ENCODE measurements at regions not wholly inside any gene's neighbourhood (a gene's known extent, or its start where the extent isn't known, plus 50 kb on each side); places are given as distances from the start of the nearest gene placed in this dataset.

GRCh38 chr1:30011970-30012369 lies 711.4 kb downstream of the MATN1 start:
- H3K27ac ChIP-seq (ENCODE audit: low read depth, low read length), result no peak overlapping the region
- no peaks in the 10 kb centered on the region for H3K36me3 ChIP-seq (ENCODE audit: control insufficient read depth, low read length)
- no peaks in the 10 kb centered on the region for H3K79me2 ChIP-seq (ENCODE audit: control insufficient read depth, low read length)
- no peaks in the 10 kb centered on the region for H3K9me3 ChIP-seq (ENCODE audit: control insufficient read depth, insufficient read depth, low read length)
- no peaks in the 10 kb centered on the region for H4K20me1 ChIP-seq (ENCODE audit: control insufficient read depth, insufficient read depth, low read depth, low read length)
- no peak for TF ChIP-seq EZH2phosphoT487 (IDR thresholded peaks at IDR 0.05; ENCODE audit: borderline replicate concordance, low read length)
- TF ChIP-seq, protein P1, sequence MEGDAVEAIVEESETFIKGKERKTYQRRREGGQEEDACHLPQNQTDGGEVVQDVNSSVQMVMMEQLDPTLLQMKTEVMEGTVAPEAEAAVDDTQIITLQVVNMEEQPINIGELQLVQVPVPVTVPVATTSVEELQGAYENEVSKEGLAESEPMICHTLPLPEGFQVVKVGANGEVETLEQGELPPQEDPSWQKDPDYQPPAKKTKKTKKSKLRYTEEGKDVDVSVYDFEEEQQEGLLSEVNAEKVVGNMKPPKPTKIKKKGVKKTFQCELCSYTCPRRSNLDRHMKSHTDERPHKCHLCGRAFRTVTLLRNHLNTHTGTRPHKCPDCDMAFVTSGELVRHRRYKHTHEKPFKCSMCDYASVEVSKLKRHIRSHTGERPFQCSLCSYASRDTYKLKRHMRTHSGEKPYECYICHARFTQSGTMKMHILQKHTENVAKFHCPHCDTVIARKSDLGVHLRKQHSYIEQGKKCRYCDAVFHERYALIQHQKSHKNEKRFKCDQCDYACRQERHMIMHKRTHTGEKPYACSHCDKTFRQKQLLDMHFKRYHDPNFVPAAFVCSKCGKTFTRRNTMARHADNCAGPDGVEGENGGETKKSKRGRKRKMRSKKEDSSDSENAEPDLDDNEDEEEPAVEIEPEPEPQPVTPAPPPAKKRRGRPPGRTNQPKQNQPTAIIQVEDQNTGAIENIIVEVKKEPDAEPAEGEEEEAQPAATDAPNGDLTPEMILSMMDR (IDR thresholded peaks at IDR 0.05; ENCODE audit: low read depth, low read length, poor library complexity, severe bottlenecking), result no peak
- H3K27me3 ChIP-seq (ENCODE audit: control insufficient read depth, low read length), result no peaks in the 10 kb centered on the region
- no peak overlapping the region for H3K4me2 ChIP-seq (ENCODE audit: low read length)
- H3K9me2 ChIP-seq (replicated peaks; ENCODE audit: control insufficient read depth, low read length), result no peaks in the 10 kb centered on the region
- H3K4me3 ChIP-seq (ENCODE audit: low read length), result no peak overlapping the region
- H3F3A ChIP-seq (ENCODE audit: control insufficient read depth, insufficient read depth), result no peaks in the 10 kb centered on the region
- H3K4me1 ChIP-seq (ENCODE audit: control insufficient read depth, low read length), result peaks cover 4% of the 10 kb centered on the region; the same call in 1 of the 2 replicates

DNA sequence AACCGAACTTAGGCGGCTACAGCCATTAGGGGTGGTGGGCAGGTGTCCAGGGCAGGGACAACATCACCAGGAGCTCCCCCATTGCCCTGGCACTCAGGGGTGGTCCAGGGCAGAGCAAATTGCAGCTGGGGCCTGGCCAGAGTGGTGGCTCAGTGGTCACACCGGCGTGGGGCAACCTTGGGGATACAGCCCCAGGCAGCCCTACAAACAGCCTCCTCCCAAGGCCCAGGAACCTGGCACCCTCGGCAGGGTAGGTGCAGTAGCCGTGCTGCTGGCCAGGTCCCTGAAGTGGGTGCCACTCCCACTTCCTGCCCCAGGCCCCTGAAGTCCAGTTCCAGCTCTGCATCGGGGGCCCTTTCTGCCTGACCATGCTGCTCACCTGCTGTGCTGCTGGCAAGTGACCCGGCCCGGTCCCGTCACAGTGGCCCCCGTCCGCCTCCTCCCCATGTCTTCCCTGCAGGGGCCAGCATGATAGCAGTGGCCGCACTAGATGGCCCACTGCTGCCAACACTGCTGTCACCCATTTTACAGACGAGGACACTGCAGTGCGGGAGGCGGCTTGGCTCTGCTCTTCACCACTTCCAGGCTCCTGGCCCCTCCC lies 712.8 kb downstream of the MATN1 start:
- Histone ChIP-seq H3K4me1 (ENCODE audit: control insufficient read depth, low read length) (no peaks in the 10 kb centered on the region), H4K20me1 (ENCODE audit: control insufficient read depth, insufficient read depth, low read depth, low read length) (no peaks in the 10 kb centered on the region), H3K9me3 (ENCODE audit: control insufficient read depth, insufficient read depth, low read length) (no peaks in the 10 kb centered on the region), H3K4me2 (ENCODE audit: low read length) (no peak overlapping the region), H3K9me2 (replicated peaks; ENCODE audit: control insufficient read depth, low read length) (no peaks in the 10 kb centered on the region), H3K79me2 (ENCODE audit: control insufficient read depth, low read length) (no peaks in the 10 kb centered on the region), H3K4me3 (ENCODE audit: low read length) (no peak overlapping the region), H3K36me3 (ENCODE audit: control insufficient read depth, low read length) (no peaks in the 10 kb centered on the region), H3K27me3 (ENCODE audit: control insufficient read depth, low read length) (no peaks in the 10 kb centered on the region), H3F3A (ENCODE audit: control insufficient read depth, insufficient read depth) (no peaks in the 10 kb centered on the region), H3K27ac (ENCODE audit: low read depth, low read length) (no peak overlapping the region)
- TF ChIP-seq, protein P1 (IDR thresholded peaks at IDR 0.05; ENCODE audit: low read depth, low read length, poor library complexity, severe bottlenecking), result no peak
- TF ChIP-seq EZH2phosphoT487 (IDR thresholded peaks at IDR 0.05; ENCODE audit: borderline replicate concordance, low read length), result no peak

DNA sequence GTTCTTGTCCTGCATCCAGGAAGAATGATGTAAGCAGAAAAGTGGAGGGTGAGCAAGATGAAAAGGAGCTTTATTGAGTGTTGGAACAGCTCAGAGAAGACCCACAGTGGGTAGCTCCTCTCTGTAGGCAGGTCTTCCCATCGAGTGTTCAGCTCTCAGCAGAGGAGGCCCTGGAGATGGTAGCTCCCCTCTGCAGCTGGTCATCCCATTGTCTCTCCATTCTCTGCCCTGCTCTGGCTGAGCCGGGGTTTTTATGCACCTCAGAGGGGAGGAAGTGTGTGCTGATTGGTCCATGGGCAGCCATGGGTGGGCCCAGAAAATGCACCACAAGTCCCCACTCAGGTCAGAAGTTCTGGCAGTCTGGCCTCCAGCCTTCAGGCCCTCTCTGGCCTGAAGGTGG lies 713.7 kb downstream of the MATN1 start:
- Histone ChIP-seq H3K4me2 (ENCODE audit: low read length) (no peak overlapping the region), H3F3A (ENCODE audit: control insufficient read depth, insufficient read depth) (no peaks in the 10 kb centered on the region), H3K27ac (ENCODE audit: low read depth, low read length) (no peak overlapping the region), H3K9me2 (replicated peaks; ENCODE audit: control insufficient read depth, low read length) (no peaks in the 10 kb centered on the region), H3K36me3 (ENCODE audit: control insufficient read depth, low read length) (no peaks in the 10 kb centered on the region), H3K4me1 (ENCODE audit: control insufficient read depth, low read length) (no peaks in the 10 kb centered on the region), H3K9me3 (ENCODE audit: control insufficient read depth, insufficient read depth, low read length) (no peaks in the 10 kb centered on the region), H3K79me2 (ENCODE audit: control insufficient read depth, low read length) (no peaks in the 10 kb centered on the region), H4K20me1 (ENCODE audit: control insufficient read depth, insufficient read depth, low read depth, low read length) (no peaks in the 10 kb centered on the region), H3K27me3 (ENCODE audit: control insufficient read depth, low read length) (no peaks in the 10 kb centered on the region), H3K4me3 (ENCODE audit: low read length) (no peak overlapping the region)
- no peak for TF ChIP-seq EZH2phosphoT487 (IDR thresholded peaks at IDR 0.05; ENCODE audit: borderline replicate concordance, low read length)
- TF ChIP-seq, protein P1 (IDR thresholded peaks at IDR 0.05; ENCODE audit: low read depth, low read length, poor library complexity, severe bottlenecking), result no peak
